Tongue (tissue), 1 donor: ENCODE measurements at regions not wholly inside any gene's neighbourhood (a gene's known extent, or its start where the extent isn't known, plus 50 kb on each side); places are given as distances from the start of the nearest gene placed in this dataset.
"Not testable (repeated sequence)": the region's sequence is repeated elsewhere in the genome, so short reads cannot be mapped to it uniquely, and the experiment has no call there.

Experiments used
- DNase-seq: peaks from one replicate; pipeline ENCODE4 v3.0.0-alpha.2; 2015

DNA sequence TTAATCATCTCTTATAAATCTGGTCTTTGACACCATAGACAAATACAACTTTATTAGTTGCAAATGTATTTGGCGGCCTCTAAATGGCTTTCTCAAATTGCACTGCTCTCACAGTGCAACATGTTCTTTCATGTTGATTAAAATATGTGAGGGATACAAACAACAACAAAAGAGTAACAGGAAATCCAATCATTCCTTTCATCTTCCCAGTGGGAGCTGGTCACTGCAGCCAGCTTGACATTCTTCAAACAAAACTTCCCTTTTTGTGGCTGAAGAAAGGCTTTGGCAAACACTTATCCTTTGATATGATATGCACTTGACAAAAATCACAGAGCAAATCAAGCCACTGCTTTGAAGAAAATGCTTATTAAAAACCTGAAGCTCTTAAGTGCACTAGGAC is 973.6 kb downstream of the EPHA3 start:
- no peak for DNase-seq

DNA sequence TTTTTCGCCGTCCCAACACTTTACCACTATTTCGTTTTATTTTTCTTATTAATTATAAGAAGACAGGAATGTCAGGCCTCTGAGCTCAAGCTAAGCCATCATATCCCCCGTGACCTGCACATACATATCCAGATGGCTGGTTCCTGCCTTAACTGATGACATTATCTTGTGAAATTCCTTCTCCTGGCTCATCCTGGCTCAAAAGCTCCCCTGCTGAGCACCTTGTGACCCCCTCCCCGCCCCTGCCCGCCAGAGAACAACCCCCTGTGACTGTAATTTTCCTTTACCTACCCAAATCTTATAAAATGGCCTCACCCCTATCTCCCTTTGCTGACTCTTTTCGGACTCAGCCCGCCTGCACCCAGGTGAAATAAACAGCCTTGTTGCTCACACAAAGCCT is 978.9 kb downstream of the EPHA3 start:
- not testable (repeated sequence) for DNase-seq

- DNase-seq: no peak
These were observed 980.3 kb downstream of the EPHA3 start for GRCh38 chr3:90087703-90088102.

DNA sequence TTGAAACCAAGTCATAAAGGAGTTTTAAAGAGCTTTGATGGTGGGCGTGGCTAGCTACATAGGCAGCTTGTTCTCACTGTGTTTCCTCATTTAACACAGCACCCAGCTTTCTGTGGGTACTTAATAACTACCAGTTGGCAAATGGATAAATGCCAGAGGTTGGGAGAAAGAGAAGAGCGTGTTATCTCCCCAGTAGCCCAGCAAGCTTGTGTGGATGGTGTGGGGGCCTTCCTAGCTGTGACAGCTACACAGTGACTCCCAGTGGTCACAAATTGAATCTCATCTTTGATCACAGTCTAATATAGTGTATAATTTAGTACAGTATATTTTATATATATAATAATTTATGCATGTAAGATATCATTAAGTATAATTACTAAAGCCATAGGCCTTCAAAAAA is 984.1 kb downstream of the EPHA3 start:
- peak; percentile 82 for DNase-seq

GRCh38 chr3:90092994-90093393 is 985.6 kb downstream of the EPHA3 start:
- DNase-seq: peak; percentile 30

GRCh38 chr3:90095811-90096210 is 988.4 kb downstream of the EPHA3 start:
- peak; percentile 13 for DNase-seq

DNA sequence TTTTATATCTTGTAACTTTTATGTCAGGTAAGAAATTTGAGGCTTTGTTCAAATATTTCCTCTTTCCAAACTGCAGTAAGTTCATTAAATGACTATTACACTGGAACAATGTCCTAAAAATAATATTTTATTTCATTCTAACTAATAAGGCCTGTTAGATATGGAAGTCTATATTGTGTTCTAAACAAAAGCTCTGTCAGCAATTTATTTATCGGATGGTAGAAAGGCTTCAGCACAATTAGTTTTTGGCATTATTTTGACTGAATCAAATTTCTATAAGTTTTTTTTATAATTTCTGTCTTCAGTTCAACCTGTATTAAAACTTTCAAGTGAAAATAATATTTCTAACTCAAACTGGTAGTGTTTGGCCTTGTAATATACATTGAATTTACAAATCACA is 992.1 kb downstream of the EPHA3 start:
- DNase-seq: no peak

DNA sequence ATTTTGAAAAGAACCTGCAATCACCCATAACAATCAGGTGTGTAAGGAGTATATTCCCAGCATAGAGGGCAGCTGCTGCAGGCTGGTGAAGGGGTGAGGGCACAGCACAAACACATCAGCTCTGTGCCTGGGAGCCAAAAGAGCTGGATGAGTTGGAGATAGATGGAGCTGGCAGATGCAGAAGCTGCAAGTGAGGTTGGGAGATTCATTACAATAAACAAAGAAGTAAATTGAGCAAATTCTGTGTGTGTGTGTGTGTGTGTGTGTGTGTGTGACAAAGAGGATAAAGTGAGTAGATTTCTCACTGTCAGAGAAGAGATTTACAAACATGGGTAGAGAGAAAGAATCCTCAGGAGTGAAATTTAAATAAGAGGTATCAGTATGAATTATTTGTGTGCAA is 994.7 kb downstream of the EPHA3 start:
- DNase-seq: no peak

- no peak for DNase-seq
These were observed 1013.9 kb downstream of the EPHA3 start for GRCh38 chr3:90121326-90121725.

- no peak for DNase-seq
These were observed 1021.0 kb downstream of the EPHA3 start for GRCh38 chr3:90128391-90128790.

DNA sequence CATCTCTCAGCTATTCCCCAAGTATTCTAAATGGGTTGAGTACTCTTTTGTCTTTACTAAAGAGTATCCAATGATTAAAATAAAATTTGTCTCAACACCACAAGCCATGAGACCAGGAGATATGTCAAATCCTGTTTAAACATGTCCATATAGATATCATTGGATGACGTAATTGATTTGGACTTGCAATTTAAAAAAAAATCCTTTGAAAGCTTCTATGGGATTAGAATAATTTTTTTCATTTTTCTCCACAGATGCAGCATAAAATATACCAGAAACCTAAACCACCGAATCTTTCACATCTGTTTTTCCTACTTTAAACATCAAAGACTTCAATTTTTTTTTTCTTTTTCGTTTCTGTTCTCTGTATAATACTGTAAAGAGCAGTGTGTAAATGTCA is 1022.3 kb downstream of the EPHA3 start:
- no peak for DNase-seq

GRCh38 chr3:90132197-90132596 is 1024.8 kb downstream of the EPHA3 start:
- DNase-seq: no peak

DNA sequence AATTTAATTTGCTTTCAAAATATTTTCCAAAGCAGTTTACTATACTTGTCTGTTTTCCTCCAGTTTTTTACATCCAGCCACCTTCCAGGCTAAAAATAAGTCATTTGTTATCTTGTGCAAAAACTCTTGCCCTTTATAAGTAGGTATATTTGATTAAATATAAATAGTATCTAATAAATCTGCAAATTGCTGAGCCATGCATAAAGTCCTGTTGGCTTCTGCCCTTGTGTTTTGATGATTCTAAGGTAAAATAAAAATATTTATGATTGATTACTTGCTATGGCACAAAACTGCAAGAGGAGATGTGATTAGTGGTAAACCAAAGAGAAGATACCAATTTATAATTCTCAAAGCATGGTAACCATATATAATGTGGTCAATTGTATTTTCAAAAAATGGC is 1026.7 kb downstream of the EPHA3 start:
- DNase-seq: no peak

GRCh38 chr3:90136456-90137191 is 1029.2 kb downstream of the EPHA3 start:
- no peak for DNase-seq

DNA sequence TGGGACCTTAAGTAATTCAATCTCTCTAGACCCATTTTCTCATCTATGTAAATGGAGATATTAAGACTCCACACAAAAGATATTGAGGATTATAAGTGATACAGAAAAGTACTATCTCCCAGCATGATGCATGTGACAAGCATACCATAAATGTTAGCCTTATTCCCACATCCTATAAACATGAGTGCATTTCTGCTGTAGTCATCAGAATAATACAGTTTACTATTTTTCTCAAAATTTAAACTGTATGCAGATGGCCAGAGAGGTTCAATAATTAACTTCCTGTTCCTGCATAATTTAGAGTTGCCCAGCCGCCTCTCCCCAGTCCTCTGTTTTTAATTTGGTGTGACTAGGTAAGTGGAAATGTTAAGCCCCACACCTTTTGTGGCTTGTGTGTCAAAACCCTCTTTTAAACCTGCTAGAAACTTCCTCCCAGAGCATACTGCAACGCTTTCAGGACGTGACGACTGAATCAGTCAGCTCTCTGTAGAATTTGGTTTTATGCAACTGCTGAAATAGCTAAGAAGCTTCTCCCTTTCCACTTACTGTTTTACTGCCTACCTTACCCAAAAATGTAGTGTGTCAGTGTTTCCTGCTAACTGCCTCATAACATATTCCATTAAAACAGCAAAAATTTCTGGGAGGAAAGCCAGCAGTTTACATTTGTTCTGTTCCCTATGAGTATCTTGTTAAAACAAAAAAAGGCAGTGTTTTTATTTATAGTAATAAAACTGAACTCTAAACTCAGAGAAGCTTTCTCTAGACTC is 1037.9 kb downstream of the EPHA3 start:
- DNase-seq: peak; percentile 62

DNA sequence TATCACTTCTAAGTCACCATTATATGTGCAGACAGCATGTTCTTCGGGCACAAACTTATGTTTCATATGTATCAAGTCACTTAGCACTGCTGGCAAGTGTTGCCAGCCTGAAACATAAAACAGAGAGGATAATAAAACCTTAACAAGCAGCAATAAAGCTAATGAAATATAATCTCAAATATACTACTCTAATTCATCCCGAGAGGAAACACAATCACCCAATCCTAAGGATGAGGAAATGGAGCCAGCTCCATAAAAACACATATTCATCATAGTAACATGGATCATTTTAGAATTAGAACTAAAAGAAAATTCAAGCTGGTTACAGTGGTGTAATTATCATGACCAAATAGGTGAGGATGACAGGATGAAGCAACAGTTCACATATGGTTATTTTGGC is 1072.7 kb downstream of the EPHA3 start:
- no peak for DNase-seq

DNA sequence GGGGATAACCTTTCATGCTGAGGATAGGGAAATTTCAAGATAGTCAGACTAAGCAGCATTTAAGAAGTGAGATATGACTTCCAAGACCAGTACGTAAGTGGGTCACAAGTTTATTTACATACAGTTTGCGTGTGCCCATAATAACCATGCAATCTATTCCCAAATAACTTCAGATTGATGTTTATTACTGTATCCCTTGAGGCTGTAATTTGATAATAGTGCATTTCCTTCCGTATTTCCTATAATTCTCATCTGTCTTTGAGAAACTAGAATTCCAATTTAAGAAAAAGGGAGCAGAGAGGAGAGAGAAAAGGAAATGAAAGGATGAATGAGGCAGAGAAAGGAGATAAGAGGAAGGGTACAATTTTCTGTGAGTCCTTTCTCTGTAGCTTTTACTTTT is 1073.1 kb downstream of the EPHA3 start:
- no peak for DNase-seq

GRCh38 chr3:90182291-90182976 is 1075.0 kb downstream of the EPHA3 start:
- DNase-seq: peak; percentile 50

GRCh38 chr3:90184861-90185260 is 1077.4 kb downstream of the EPHA3 start:
- DNase-seq: no peak

- not testable (repeated sequence) for DNase-seq
These were observed 1090.0 kb downstream of the EPHA3 start for GRCh38 chr3:90197383-90197782.

DNA sequence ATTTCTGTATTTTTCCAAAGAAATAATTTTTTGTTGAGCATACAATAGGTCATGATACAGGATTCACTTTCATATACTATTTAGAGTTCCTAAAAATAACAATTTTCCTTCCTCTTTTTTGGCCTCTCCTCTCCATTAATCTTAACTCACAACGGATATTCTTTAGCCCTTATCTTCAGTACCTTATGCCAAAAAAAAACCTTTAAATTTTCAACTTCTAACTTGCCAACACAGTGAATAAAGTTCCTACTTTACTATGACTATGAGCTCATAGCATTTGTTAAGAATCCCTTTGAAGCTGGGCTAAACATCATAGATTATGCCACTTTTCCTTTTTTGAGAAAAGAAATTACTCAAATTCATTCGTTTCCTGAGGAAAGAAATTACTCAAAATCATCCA is 1095.5 kb downstream of the EPHA3 start:
- not testable (repeated sequence) for DNase-seq

GRCh38 chr3:90206482-90206881 is 1099.1 kb downstream of the EPHA3 start:
- DNase-seq: not testable (repeated sequence)
